A673 (cell line): ENCODE measurements at regions not wholly inside any gene's neighbourhood (a gene's known extent, or its start where the extent isn't known, plus 50 kb on each side); places are given as distances from the start of the nearest gene placed in this dataset.

ENCODE experiments used
- EZH2 ChIP-seq: fragments of 200-600 bp; sonication (generic); IDR thresholded peaks from 2 replicates; pipeline ENCODE4 v1.6.1; 2017; ENCODE audit warnings: borderline replicate concordance, low read depth, mild to moderate bottlenecking, mixed read lengths, antibody characterized with exemption, low read length; ENCODE audit not compliant: poor library complexity, severe bottlenecking
- TF ChIP-seq, protein P1 (sequence below): fragments of 300-800, 200-600 bp; sonication (generic); conservative IDR thresholded peaks from 2 replicates; pipeline ENCODE4 v1.5.1; 2017; ENCODE audit warnings: low read depth, mild to moderate bottlenecking, antibody characterized with exemption, low read length, moderate library complexity, mixed read lengths

GRCh38 chr20:12409501-12409900 is 491.8 kb downstream of the BTBD3 start:
- TF ChIP-seq, protein P1, sequence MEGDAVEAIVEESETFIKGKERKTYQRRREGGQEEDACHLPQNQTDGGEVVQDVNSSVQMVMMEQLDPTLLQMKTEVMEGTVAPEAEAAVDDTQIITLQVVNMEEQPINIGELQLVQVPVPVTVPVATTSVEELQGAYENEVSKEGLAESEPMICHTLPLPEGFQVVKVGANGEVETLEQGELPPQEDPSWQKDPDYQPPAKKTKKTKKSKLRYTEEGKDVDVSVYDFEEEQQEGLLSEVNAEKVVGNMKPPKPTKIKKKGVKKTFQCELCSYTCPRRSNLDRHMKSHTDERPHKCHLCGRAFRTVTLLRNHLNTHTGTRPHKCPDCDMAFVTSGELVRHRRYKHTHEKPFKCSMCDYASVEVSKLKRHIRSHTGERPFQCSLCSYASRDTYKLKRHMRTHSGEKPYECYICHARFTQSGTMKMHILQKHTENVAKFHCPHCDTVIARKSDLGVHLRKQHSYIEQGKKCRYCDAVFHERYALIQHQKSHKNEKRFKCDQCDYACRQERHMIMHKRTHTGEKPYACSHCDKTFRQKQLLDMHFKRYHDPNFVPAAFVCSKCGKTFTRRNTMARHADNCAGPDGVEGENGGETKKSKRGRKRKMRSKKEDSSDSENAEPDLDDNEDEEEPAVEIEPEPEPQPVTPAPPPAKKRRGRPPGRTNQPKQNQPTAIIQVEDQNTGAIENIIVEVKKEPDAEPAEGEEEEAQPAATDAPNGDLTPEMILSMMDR, result no peak
- no peak for TF ChIP-seq EZH2
